Panc1 (cell line): ENCODE measurements at regions not wholly inside any gene's neighbourhood (a gene's known extent, or its start where the extent isn't known, plus 50 kb on each side); places are given as distances from the start of the nearest gene placed in this dataset.

Source experiments
- ATAC-seq: fragments of 200-7000 bp; cut with Tn5 transposase; 2 replicates; pipeline ENCODE4 v1.9.1; 2020; ENCODE audit warnings: mild to moderate bottlenecking, moderate library complexity
- BruUV-seq: library from RNA; stranded (reverse); fragments of 400-500 nt; replicated peaks from 2 replicates; lab custom pipeline; 2021; lab: Mats Ljungman, UMichigan
- CTCF ChIA-PET: fragments of 300-600 bp; sonication (Branson Sonifier 250); formaldehyde crosslinking; loops from one replicate; lab custom pipeline; 2022; ENCODE audit warnings: antibody characterized with exemption; lab: Charles Lee
- POLR2A ChIA-PET: fragments of 300-600 bp; sonication (Branson Sonifier 250); formaldehyde crosslinking; loops from one replicate; lab custom pipeline; 2022; ENCODE audit warnings: antibody characterized with exemption; lab: Charles Lee
- DNase-seq: peaks from one replicate; pipeline ENCODE4 v3.0.0-alpha.2; 2010; ENCODE audit warnings: low read depth, low spot score
- H3K27ac ChIP-seq: 2 replicates; pipeline ENCODE4 v1.5.1; 2011; ENCODE audit warnings: mild to moderate bottlenecking, low read length, inconsistent platforms
- H3K27me3 ChIP-seq: fragments of 200-500 bp; sonication (Bioruptor generic); 2 replicates; pipeline ENCODE4 v1.6.0; 2014; ENCODE audit warnings: low read length, inconsistent platforms; ENCODE audit not compliant: control insufficient read depth, insufficient read depth
- H3K36me3 ChIP-seq: fragments of 200-500 bp; sonication (Bioruptor generic); 2 replicates; pipeline ENCODE4 v1.5.1; 2014; ENCODE audit warnings: inconsistent platforms, mild to moderate bottlenecking, low read length, moderate library complexity; ENCODE audit not compliant: control insufficient read depth, insufficient read depth
- H3K4me1 ChIP-seq: 2 replicates; pipeline ENCODE4 v1.5.1; 2011; ENCODE audit warnings: inconsistent platforms, mild to moderate bottlenecking, low read length, moderate library complexity; ENCODE audit not compliant: control insufficient read depth, insufficient read depth
- H3K4me3 ChIP-seq, 2 experiments: 2 replicates each; pipeline ENCODE4 v1.5.1; 2011 to 2012; ENCODE audit warnings: low read depth in 2 of 2, low read length in 2 of 2, mild to moderate bottlenecking in 2 of 2, inconsistent platforms in 1 of 2, moderate library complexity in 1 of 2
- H3K9me3 ChIP-seq: fragments of 200-500 bp; sonication (Bioruptor generic); 2 replicates; pipeline ENCODE4 v1.5.1; 2014; ENCODE audit warnings: low read depth, mild to moderate bottlenecking, inconsistent platforms, low read length, moderate library complexity; ENCODE audit not compliant: control insufficient read depth, insufficient read depth
- POLR2AphosphoS5 ChIP-seq: IDR thresholded peaks from 2 replicates; pipeline ENCODE4 v1.6.1; 2012; ENCODE audit warnings: mild to moderate bottlenecking, low read depth, low read length, moderate library complexity
- SIN3A ChIP-seq: IDR thresholded peaks from 2 replicates; pipeline ENCODE4 v1.6.1; 2012; ENCODE audit warnings: low read depth, mild to moderate bottlenecking, low read length, moderate library complexity, borderline replicate concordance; ENCODE audit not compliant: insufficient read depth
- TCF7L2 ChIP-seq: IDR thresholded peaks from 2 replicates; pipeline ENCODE4 v1.6.1; 2011; ENCODE audit warnings: mild to moderate bottlenecking, low read depth, low read length, inconsistent platforms
- in situ Hi-C: cut with HindIII; loops from 2 replicates; pipeline ENCODE4 v1.10.0; 2016; ENCODE audit warnings: low sequenced_read_pairs, low pct_unique_long_range_greater_than_20kb
- intact Hi-C: fragments of 100-400 bp; cut with micrococcal nuclease; formaldehyde crosslinking; loops from one replicate; pipeline ENCODE4 v1.10.0; 2022; ENCODE audit not compliant: unreplicated experiment
- TF ChIP-seq, protein P1 (sequence below), 2 experiments: IDR thresholded peaks; 2 replicates each; pipeline ENCODE4 v1.6.1; 2011 to 2012; ENCODE audit warnings: low read depth in 2 of 2, control low read depth in 1 of 2, low read length in 1 of 2, mild to moderate bottlenecking in 1 of 2, moderate library complexity in 1 of 2; ENCODE audit not compliant: insufficient read depth in 1 of 2
- TF ChIP-seq, protein P2 (sequence below): fragments of 450-650 bp; IDR thresholded peaks from 2 replicates; pipeline ENCODE4 v1.5.1; 2017; ENCODE audit warnings: mild to moderate bottlenecking

DNA sequence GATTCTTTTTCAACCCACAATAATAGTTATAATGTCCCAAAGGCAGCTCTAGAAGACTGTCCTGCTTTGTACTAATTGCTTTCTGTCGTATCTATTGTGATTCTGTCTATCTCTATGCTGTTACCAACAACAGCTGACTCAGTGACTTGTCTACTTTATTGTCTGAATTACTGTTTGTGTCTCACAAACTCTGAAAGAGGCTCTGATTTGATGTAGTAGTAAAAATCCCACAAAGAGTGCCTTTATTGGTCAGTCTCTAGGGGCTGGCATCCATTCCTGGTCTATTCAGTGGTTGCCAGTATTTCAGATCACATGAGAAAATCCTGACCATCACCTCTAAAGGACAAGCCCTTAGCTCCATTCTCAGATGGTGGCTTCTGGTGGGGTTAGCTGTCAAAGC lies 254.2 kb downstream of the NSUN3 start:
- Histone ChIP-seq H3K36me3 (no peaks in the 10 kb centered on the region), H3K4me3 (no peak overlapping the region), H3K9me3 (no peaks in the 10 kb centered on the region), H3K4me1 (no peaks in the 10 kb centered on the region), H3K27me3 (no peaks in the 10 kb centered on the region), H3K27ac (no peak overlapping the region)
- in situ Hi-C loops: no loop called here
- no TSS peak for BruUV-seq
- POLR2A ChIA-PET: no interaction called here
- intact Hi-C loops: no loop called here
- ATAC-seq: no peak
- TF ChIP-seq, protein P1, sequence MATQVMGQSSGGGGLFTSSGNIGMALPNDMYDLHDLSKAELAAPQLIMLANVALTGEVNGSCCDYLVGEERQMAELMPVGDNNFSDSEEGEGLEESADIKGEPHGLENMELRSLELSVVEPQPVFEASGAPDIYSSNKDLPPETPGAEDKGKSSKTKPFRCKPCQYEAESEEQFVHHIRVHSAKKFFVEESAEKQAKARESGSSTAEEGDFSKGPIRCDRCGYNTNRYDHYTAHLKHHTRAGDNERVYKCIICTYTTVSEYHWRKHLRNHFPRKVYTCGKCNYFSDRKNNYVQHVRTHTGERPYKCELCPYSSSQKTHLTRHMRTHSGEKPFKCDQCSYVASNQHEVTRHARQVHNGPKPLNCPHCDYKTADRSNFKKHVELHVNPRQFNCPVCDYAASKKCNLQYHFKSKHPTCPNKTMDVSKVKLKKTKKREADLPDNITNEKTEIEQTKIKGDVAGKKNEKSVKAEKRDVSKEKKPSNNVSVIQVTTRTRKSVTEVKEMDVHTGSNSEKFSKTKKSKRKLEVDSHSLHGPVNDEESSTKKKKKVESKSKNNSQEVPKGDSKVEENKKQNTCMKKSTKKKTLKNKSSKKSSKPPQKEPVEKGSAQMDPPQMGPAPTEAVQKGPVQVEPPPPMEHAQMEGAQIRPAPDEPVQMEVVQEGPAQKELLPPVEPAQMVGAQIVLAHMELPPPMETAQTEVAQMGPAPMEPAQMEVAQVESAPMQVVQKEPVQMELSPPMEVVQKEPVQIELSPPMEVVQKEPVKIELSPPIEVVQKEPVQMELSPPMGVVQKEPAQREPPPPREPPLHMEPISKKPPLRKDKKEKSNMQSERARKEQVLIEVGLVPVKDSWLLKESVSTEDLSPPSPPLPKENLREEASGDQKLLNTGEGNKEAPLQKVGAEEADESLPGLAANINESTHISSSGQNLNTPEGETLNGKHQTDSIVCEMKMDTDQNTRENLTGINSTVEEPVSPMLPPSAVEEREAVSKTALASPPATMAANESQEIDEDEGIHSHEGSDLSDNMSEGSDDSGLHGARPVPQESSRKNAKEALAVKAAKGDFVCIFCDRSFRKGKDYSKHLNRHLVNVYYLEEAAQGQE (IDR thresholded peaks at IDR 0.05; ENCODE audit: insufficient read depth in 1 of 2, low read depth in 2 of 2, low read length in 1 of 2): no peak
- TF ChIP-seq TCF7L2 (no peak), SIN3A (no peak)
- CTCF ChIA-PET: no interaction called here
- no peak for DNase-seq

DNA sequence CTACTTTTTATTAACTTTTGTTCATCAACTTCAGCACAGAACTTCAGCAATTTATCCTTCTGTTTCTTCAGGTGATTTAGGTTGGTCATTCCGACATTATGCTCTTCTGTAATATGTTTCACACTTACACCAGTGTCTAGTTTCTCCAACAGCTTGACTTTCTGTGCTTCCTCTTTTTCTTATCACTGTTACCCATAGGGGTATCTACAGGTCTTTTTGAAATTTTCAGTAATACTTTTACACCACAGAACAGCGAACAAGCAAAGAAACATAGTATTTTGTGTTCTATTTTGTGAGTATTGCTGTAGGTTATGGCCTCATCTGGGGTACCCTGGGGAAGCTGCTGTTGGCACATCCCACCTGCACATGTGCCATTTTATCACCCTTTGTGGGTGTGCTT lies 260.7 kb downstream of the NSUN3 start:
- CTCF ChIA-PET: no interaction called here
- no peaks in the 10 kb centered on the region for H3K9me3 ChIP-seq
- ATAC-seq (no peak), DNase-seq (no peak)
- BruUV-seq: no TSS peak
- no peaks in the 10 kb centered on the region for H3K27me3 ChIP-seq
- H3K27ac ChIP-seq: no peak overlapping the region
- H3K36me3 ChIP-seq: no peaks in the 10 kb centered on the region
- POLR2A ChIA-PET: no interaction called here
- no peak for TF ChIP-seq SIN3A
- TF ChIP-seq, protein P1 (IDR thresholded peaks at IDR 0.05; ENCODE audit: insufficient read depth in 1 of 2, low read depth in 2 of 2, low read length in 1 of 2): no peak
- no peak for TF ChIP-seq TCF7L2
- no peak for TF ChIP-seq POLR2AphosphoS5
- TF ChIP-seq, protein P2, sequence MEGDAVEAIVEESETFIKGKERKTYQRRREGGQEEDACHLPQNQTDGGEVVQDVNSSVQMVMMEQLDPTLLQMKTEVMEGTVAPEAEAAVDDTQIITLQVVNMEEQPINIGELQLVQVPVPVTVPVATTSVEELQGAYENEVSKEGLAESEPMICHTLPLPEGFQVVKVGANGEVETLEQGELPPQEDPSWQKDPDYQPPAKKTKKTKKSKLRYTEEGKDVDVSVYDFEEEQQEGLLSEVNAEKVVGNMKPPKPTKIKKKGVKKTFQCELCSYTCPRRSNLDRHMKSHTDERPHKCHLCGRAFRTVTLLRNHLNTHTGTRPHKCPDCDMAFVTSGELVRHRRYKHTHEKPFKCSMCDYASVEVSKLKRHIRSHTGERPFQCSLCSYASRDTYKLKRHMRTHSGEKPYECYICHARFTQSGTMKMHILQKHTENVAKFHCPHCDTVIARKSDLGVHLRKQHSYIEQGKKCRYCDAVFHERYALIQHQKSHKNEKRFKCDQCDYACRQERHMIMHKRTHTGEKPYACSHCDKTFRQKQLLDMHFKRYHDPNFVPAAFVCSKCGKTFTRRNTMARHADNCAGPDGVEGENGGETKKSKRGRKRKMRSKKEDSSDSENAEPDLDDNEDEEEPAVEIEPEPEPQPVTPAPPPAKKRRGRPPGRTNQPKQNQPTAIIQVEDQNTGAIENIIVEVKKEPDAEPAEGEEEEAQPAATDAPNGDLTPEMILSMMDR: no peak
- intact Hi-C loops (no loop called here), in situ Hi-C loops (no loop called here)
- H3K4me3 ChIP-seq: no peak overlapping the region
- no peaks in the 10 kb centered on the region for H3K4me1 ChIP-seq
